HUES48 (cell line): ENCODE measurements at regions not wholly inside any gene's neighbourhood (a gene's known extent, or its start where the extent isn't known, plus 50 kb on each side); places are given as distances from the start of the nearest gene placed in this dataset.

Experiments used
- H3K27ac ChIP-seq: one replicate; pipeline ENCODE4 v1.7.0; 2013; ENCODE audit warnings: low read depth, low read length, inconsistent platforms
- H3K27me3 ChIP-seq: 2 replicates; pipeline ENCODE4 v1.6.1; 2013; ENCODE audit warnings: mild to moderate bottlenecking, low read length; ENCODE audit not compliant: control insufficient read depth, insufficient read depth
- H3K36me3 ChIP-seq: 2 replicates; pipeline ENCODE4 v1.6.1; 2013; ENCODE audit warnings: low read length; ENCODE audit not compliant: control insufficient read depth, insufficient read depth
- H3K4me1 ChIP-seq: 2 replicates; pipeline ENCODE4 v1.6.1; 2013; ENCODE audit warnings: mild to moderate bottlenecking, low read length; ENCODE audit not compliant: control insufficient read depth, insufficient read depth
- H3K4me3 ChIP-seq: 2 replicates; pipeline ENCODE4 v1.5.1; 2013; ENCODE audit warnings: mild to moderate bottlenecking, low read depth, low read length
- H3K9ac ChIP-seq: 2 replicates; pipeline ENCODE4 v1.6.1; 2013; ENCODE audit warnings: mild to moderate bottlenecking, low read depth, low read length, moderate library complexity
- H3K9me3 ChIP-seq: 2 replicates; pipeline ENCODE4 v1.6.1; 2013; ENCODE audit warnings: low read length; ENCODE audit not compliant: control insufficient read depth, insufficient read depth

- Histone ChIP-seq H3K36me3 (no peaks in the 10 kb centered on the region), H3K9ac (no peak overlapping the region), H3K4me3 (no peak overlapping the region), H3K27ac (peak overlapping the region; percentile 90), H3K4me1 (peaks cover 9% of the 10 kb centered on the region), H3K9me3 (no peaks in the 10 kb centered on the region), H3K27me3 (no peaks in the 10 kb centered on the region)
These were observed 382.5 kb upstream of the ATP2B1 start for GRCh38 chr12:90090929-90091651.

DNA sequence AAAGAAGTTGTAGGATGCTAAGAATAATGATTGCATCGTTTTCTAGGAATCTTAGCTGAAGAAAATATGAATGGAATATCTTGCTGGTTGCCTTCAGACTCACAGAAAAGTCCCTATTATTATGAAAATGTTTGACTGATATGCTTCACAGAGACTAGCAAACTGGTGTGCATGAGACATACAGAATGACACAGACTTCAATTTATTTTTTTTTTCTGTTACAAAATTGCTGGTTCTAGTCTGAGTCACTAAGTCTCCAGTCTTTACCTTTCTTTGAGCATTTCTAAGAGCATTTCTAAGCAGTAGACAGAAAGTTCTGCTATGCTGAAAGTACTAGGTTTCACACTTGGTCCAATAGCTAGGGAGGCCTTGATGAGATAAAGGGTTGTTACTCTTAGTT is 377.6 kb upstream of the ATP2B1 start:
- peaks cover 6% of the 10 kb centered on the region for H3K4me1 ChIP-seq
- no peak overlapping the region for H3K4me3 ChIP-seq
- H3K9ac ChIP-seq = no peak overlapping the region
- H3K36me3 ChIP-seq = no peaks in the 10 kb centered on the region
- H3K27ac ChIP-seq = no peak overlapping the region
- no peaks in the 10 kb centered on the region for H3K9me3 ChIP-seq
- no peaks in the 10 kb centered on the region for H3K27me3 ChIP-seq

DNA sequence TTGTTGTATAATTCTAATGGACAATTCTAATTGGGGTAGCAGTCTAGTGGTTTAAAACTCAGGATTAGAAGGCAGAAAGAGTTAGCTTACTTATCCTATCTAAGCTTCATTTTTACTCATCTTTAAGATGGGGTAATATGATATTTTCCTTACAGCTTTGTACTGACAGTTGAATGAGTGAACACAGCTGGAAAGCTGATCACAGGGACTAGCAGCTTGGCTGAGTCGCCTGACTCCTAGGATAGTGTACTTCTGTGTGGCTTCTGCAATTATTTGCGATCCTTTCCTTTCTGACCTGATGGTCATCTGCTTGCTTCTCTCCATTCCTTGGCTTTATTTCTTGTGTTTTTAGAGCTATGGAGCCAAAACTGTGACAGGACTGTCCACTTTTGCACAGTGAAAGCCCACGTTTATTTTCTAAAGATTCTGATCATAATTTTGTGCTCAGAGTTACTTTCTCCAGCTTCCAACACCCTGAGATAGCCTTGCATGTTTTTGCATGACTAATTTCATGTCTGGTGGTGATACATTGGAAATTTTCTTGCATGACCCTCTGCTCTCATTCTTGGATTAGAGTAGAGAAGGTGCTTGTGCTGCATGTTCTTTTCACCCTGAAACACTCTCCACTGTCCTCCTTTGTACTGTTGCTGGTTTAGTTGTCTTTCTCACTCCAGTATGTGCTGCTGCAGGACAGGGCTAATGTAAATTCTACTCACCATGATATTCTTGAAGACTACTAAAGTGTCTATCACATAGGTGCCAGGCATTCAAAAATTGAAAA is 377.0 kb upstream of the ATP2B1 start:
- Histone ChIP-seq H3K4me3 (no peak overlapping the region), H3K4me1 (no peaks in the 10 kb centered on the region), H3K27ac (no peak overlapping the region), H3K36me3 (no peaks in the 10 kb centered on the region), H3K9ac (no peak overlapping the region), H3K27me3 (no peaks in the 10 kb centered on the region), H3K9me3 (no peaks in the 10 kb centered on the region)

GRCh38 chr12:90084018-90084417 is 375.4 kb upstream of the ATP2B1 start:
- H3K27me3 ChIP-seq = no peaks in the 10 kb centered on the region
- no peaks in the 10 kb centered on the region for H3K4me1 ChIP-seq
- no peak overlapping the region for H3K4me3 ChIP-seq
- H3K27ac ChIP-seq = no peak overlapping the region
- H3K9ac ChIP-seq = no peak overlapping the region
- no peaks in the 10 kb centered on the region for H3K36me3 ChIP-seq
- no peaks in the 10 kb centered on the region for H3K9me3 ChIP-seq

DNA sequence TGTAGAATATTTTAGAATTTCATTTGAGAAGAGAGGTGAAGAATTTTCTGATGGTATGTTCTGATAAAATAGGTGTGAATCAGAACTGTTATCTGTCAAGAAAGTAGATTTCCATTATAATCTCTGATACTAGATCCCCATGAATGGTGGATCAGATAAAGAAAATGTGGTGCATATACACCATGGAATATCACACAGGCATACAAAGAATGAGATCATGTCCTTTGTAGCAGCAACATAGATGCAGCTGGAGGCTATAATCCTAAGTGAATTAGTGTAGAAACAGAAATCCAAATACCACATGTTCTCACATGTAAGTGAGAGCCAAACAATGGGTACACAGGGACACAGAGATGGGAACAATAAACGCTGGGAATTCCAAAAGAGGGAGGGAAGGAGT is 372.0 kb upstream of the ATP2B1 start:
- H3K9ac ChIP-seq = no peak overlapping the region
- no peaks in the 10 kb centered on the region for H3K36me3 ChIP-seq
- H3K27ac ChIP-seq = no peak overlapping the region
- H3K9me3 ChIP-seq = no peaks in the 10 kb centered on the region
- no peaks in the 10 kb centered on the region for H3K27me3 ChIP-seq
- no peaks in the 10 kb centered on the region for H3K4me1 ChIP-seq
- H3K4me3 ChIP-seq = no peak overlapping the region

- Histone ChIP-seq H3K27ac (no peak overlapping the region), H3K4me1 (no peaks in the 10 kb centered on the region), H3K4me3 (no peak overlapping the region), H3K27me3 (no peaks in the 10 kb centered on the region), H3K36me3 (no peaks in the 10 kb centered on the region), H3K9ac (no peak overlapping the region), H3K9me3 (no peaks in the 10 kb centered on the region)
These were observed 371.0 kb upstream of the ATP2B1 start for GRCh38 chr12:90079529-90080210.

- no peaks in the 10 kb centered on the region for H3K4me1 ChIP-seq
- H3K9ac ChIP-seq = no peak overlapping the region
- no peaks in the 10 kb centered on the region for H3K9me3 ChIP-seq
- H3K27ac ChIP-seq = no peak overlapping the region
- H3K36me3 ChIP-seq = no peaks in the 10 kb centered on the region
- H3K27me3 ChIP-seq = no peaks in the 10 kb centered on the region
- no peak overlapping the region for H3K4me3 ChIP-seq
These were observed 369.7 kb upstream of the ATP2B1 start for GRCh38 chr12:90078344-90078743.

GRCh38 chr12:90077756-90078155 is 369.1 kb upstream of the ATP2B1 start:
- Histone ChIP-seq H3K9me3 (no peaks in the 10 kb centered on the region), H3K4me1 (no peaks in the 10 kb centered on the region), H3K9ac (no peak overlapping the region), H3K27ac (no peak overlapping the region), H3K36me3 (no peaks in the 10 kb centered on the region), H3K4me3 (no peak overlapping the region), H3K27me3 (no peaks in the 10 kb centered on the region)

DNA sequence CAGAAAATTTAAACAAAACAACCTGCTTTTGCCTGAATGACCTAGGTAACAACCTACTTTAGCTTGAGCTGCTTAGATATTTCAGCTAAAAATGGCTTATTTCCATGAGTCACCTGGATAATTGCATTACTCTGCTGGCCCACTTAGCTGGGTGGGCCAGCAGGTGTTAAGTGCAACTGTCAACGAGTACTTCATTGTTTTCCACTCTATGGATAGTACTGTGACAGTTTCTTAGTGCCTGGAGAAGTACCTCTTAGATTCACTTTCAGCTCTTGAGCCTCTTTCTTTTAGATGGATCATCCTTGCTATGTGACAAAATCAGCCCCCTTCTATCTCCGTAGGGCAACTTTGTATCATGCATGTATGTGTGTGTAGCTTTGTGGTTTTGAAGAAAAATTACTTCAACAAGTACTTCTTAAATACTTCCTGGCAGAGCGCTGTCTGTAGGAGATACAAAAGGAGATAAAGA is 368.2 kb upstream of the ATP2B1 start:
- Histone ChIP-seq H3K4me1 (no peaks in the 10 kb centered on the region), H3K4me3 (no peak overlapping the region), H3K36me3 (no peaks in the 10 kb centered on the region), H3K27ac (no peak overlapping the region), H3K9me3 (no peaks in the 10 kb centered on the region), H3K27me3 (no peaks in the 10 kb centered on the region), H3K9ac (no peak overlapping the region)

GRCh38 chr12:90075685-90076084 is 367.0 kb upstream of the ATP2B1 start:
- H3K27ac ChIP-seq = no peak overlapping the region
- H3K9ac ChIP-seq = no peak overlapping the region
- H3K4me3 ChIP-seq = no peak overlapping the region
- H3K4me1 ChIP-seq = no peaks in the 10 kb centered on the region
- no peaks in the 10 kb centered on the region for H3K9me3 ChIP-seq
- no peaks in the 10 kb centered on the region for H3K36me3 ChIP-seq
- H3K27me3 ChIP-seq = no peaks in the 10 kb centered on the region

GRCh38 chr12:90074086-90074485 is 365.4 kb upstream of the ATP2B1 start:
- no peaks in the 10 kb centered on the region for H3K36me3 ChIP-seq
- no peak overlapping the region for H3K27ac ChIP-seq
- no peaks in the 10 kb centered on the region for H3K9me3 ChIP-seq
- H3K4me1 ChIP-seq = peaks cover 3% of the 10 kb centered on the region; the same call in 1 of the 2 replicates
- no peak overlapping the region for H3K9ac ChIP-seq
- H3K27me3 ChIP-seq = no peaks in the 10 kb centered on the region
- H3K4me3 ChIP-seq = no peak overlapping the region
